Keratinocyte (primary cell): ENCODE measurements at regions not wholly inside any gene's neighbourhood (a gene's known extent, or its start where the extent isn't known, plus 50 kb on each side); places are given as distances from the start of the nearest gene placed in this dataset.

Experiments
- DNase-seq: peaks from one replicate; pipeline ENCODE4 v3.0.0-alpha.2; 2011; ENCODE audit warnings: low read depth, missing footprints, low spot score
- FAIRE-seq: peaks from 2 replicates; lab custom pipeline; 2011; peaks lifted over from hg19 to GRCh38; lab: Jason Lieb, UNC
- H2AFZ ChIP-seq: 2 replicates; pipeline ENCODE4 v1.6.0; 2012; ENCODE audit warnings: low read length, control low read depth, inconsistent platforms; ENCODE audit not compliant: control insufficient read depth
- H3K27ac ChIP-seq: 2 replicates; pipeline ENCODE4 v1.5.1; 2011; ENCODE audit warnings: low read length; ENCODE audit not compliant: control insufficient read depth, insufficient read depth
- H3K27me3 ChIP-seq: 3 replicates; pipeline ENCODE4 v1.6.0; 2011; ENCODE audit warnings: low read length; ENCODE audit not compliant: control insufficient read depth, insufficient read depth; ENCODE audit errors: extremely low read depth
- H3K36me3 ChIP-seq, 2 experiments: 2 replicates in 1 of 2; 3 replicates in 1 of 2; pipeline ENCODE4 v1.5.1; 2011; ENCODE audit warnings: low read length in 2 of 2, mild to moderate bottlenecking in 1 of 2; ENCODE audit not compliant: control insufficient read depth in 2 of 2, insufficient read depth in 2 of 2; ENCODE audit errors: extremely low read depth in 1 of 2
- H3K4me1 ChIP-seq: 3 replicates; pipeline ENCODE4 v1.5.1; 2011; ENCODE audit warnings: low read length; ENCODE audit not compliant: control insufficient read depth, insufficient read depth; ENCODE audit errors: extremely low read depth
- H3K4me2 ChIP-seq: 3 replicates; pipeline ENCODE4 v1.6.0; 2011; ENCODE audit warnings: low read depth, low read length; ENCODE audit not compliant: control insufficient read depth, insufficient read depth; ENCODE audit errors: extremely low read depth
- H3K4me3 ChIP-seq, 3 experiments: fragments of 200-600 bp in 1 of 3; sonication (generic) in 1 of 3; 2 replicates in 2 of 3; 3 replicates in 1 of 3; pipeline ENCODE4 v1.5.1; 2011 to 2016; ENCODE audit warnings: low read length in 3 of 3, mild to moderate bottlenecking in 3 of 3, control low read depth in 2 of 3, inconsistent platforms in 1 of 3, low read depth in 1 of 3, mixed read lengths in 1 of 3, mixed run types in 1 of 3, moderate library complexity in 1 of 3; ENCODE audit not compliant: control insufficient read depth in 2 of 3, insufficient read depth in 2 of 3; ENCODE audit errors: extremely low read depth in 1 of 3
- H3K79me2 ChIP-seq: 2 replicates; pipeline ENCODE4 v1.6.0; 2012; ENCODE audit warnings: low read length; ENCODE audit not compliant: control insufficient read depth, insufficient read depth
- H3K9ac ChIP-seq: 3 replicates; pipeline ENCODE4 v1.6.0; 2011; ENCODE audit warnings: low read length; ENCODE audit not compliant: control insufficient read depth, insufficient read depth; ENCODE audit errors: extremely low read depth
- H3K9me1 ChIP-seq: 3 replicates; pipeline ENCODE4 v1.6.0; 2011; ENCODE audit warnings: low read length; ENCODE audit not compliant: control insufficient read depth, insufficient read depth; ENCODE audit errors: extremely low read depth
- H3K9me3 ChIP-seq: 2 replicates; pipeline ENCODE4 v1.5.1; 2012; ENCODE audit warnings: low read depth, low read length; ENCODE audit not compliant: control insufficient read depth
- H4K20me1 ChIP-seq: 3 replicates; pipeline ENCODE4 v1.6.0; 2011; ENCODE audit warnings: low read length; ENCODE audit not compliant: control insufficient read depth, insufficient read depth; ENCODE audit errors: extremely low read depth
- CTCF ChIP-seq, 3 experiments: IDR thresholded peaks in 1 of 3; conservative IDR thresholded peaks in 1 of 3; optimal IDR thresholded peaks in 1 of 3; 2 replicates in 2 of 3; 3 replicates in 1 of 3; pipeline versions ENCODE3 to v1.5.1; 2011; ENCODE audit warnings: low read length in 3 of 3, mild to moderate bottlenecking in 3 of 3, moderate library complexity in 2 of 3, control low read depth in 1 of 3, inconsistent platforms in 1 of 3; ENCODE audit not compliant: insufficient read depth in 2 of 3; ENCODE audit errors: extremely low read depth in 1 of 3
- EZH2 ChIP-seq: IDR thresholded peaks from one replicate; pipeline ENCODE4 v1.6.1; 2012; ENCODE audit warnings: inconsistent platforms, mild to moderate bottlenecking, low read length, moderate library complexity
- dilution Hi-C: fragments of 300-500 bp; cut with MboI; formaldehyde crosslinking; loops from one replicate; pipeline ENCODE4 v1.7.0; 2020; ENCODE audit warnings: low sequenced_read_pairs; ENCODE audit not compliant: extremely low pct_ligation_motif_present

- FAIRE-seq = no peak
- DNase-seq = no peak
- Histone ChIP-seq H3K9me3 (no peaks in the 10 kb centered on the region), H3K4me1 (no peaks in the 10 kb centered on the region), H3K9ac (no peak overlapping the region), H3K36me3 (no peaks in the 10 kb centered on the region), H3K27me3 (no peaks in the 10 kb centered on the region), H3K27ac (no peak overlapping the region), H2AFZ (no peak overlapping the region), H3K4me2 (no peak overlapping the region), H3K79me2 (no peaks in the 10 kb centered on the region), H3K4me3 (no peak overlapping the region), H3K9me1 (no peaks in the 10 kb centered on the region), H4K20me1 (no peaks in the 10 kb centered on the region)
- no peak for TF ChIP-seq CTCF (optimal IDR thresholded peaks at IDR 0.05 in 1 of 3, IDR thresholded peaks at IDR 0.05 in 1 of 3, conservative IDR thresholded peaks at IDR 0.05 in 1 of 3; ENCODE audit: extremely low read depth in 1 of 3, insufficient read depth in 2 of 3, low read length in 3 of 3)
- TF ChIP-seq EZH2 = no peak
- dilution Hi-C loops = no loop called here
These were observed 273.8 kb upstream of the USP25 start for GRCh38 chr21:15455819-15456462.

GRCh38 chr21:15457965-15458364 lies 271.8 kb upstream of the USP25 start:
- H3K27ac ChIP-seq = no peak overlapping the region
- no peak overlapping the region for H3K4me3 ChIP-seq
- no peak for DNase-seq
- no peak overlapping the region for H3K4me2 ChIP-seq
- no peaks in the 10 kb centered on the region for H3K27me3 ChIP-seq
- dilution Hi-C loops = no loop called here
- H2AFZ ChIP-seq = no peak overlapping the region
- H3K9ac ChIP-seq = no peak overlapping the region
- FAIRE-seq = no peak
- no peaks in the 10 kb centered on the region for H3K9me1 ChIP-seq
- TF ChIP-seq EZH2 = no peak
- no peaks in the 10 kb centered on the region for H3K79me2 ChIP-seq
- H3K4me1 ChIP-seq = no peaks in the 10 kb centered on the region
- no peaks in the 10 kb centered on the region for H3K9me3 ChIP-seq
- H3K36me3 ChIP-seq = no peaks in the 10 kb centered on the region
- H4K20me1 ChIP-seq = no peaks in the 10 kb centered on the region

- TF ChIP-seq EZH2 = no peak
- no peak for TF ChIP-seq CTCF (optimal IDR thresholded peaks at IDR 0.05 in 1 of 3, IDR thresholded peaks at IDR 0.05 in 1 of 3, conservative IDR thresholded peaks at IDR 0.05 in 1 of 3; ENCODE audit: extremely low read depth in 1 of 3, insufficient read depth in 2 of 3, low read length in 3 of 3)
- Histone ChIP-seq H3K9ac (no peak overlapping the region), H3K4me3 (no peak overlapping the region), H3K4me1 (no peaks in the 10 kb centered on the region), H3K27ac (no peak overlapping the region), H3K9me1 (no peaks in the 10 kb centered on the region), H3K36me3 (no peaks in the 10 kb centered on the region), H3K27me3 (no peaks in the 10 kb centered on the region), H3K4me2 (no peak overlapping the region), H2AFZ (no peak overlapping the region), H3K9me3 (no peaks in the 10 kb centered on the region), H3K79me2 (no peaks in the 10 kb centered on the region), H4K20me1 (no peaks in the 10 kb centered on the region)
- FAIRE-seq = no peak
- no peak for DNase-seq
- dilution Hi-C loops = no loop called here
These were observed 267.7 kb upstream of the USP25 start for GRCh38 chr21:15462092-15462491.
